ENCODE measurements at regions not wholly inside any gene's neighbourhood (a gene's known extent, or its start where the extent isn't known, plus 50 kb on each side); places are given as distances from the start of the nearest gene placed in this dataset.

DNA sequence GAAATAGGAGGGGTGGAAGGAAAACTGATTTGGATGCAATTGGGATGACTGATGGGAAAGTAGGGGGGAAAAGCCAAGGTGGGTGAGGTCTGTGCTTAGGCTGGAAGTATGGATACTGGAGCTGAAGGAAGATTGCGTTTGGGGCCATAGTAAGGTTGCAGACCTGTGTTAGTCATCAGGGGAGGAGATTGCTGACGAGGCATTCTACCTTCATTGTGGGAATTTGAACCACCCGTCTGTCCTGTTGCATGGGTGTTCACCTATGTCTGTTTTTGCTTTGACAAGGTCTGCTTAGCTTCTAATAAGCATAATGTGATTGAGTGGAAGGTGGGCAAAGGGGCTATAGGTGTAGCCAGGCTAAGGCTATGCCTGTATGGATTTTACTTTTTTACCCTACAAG, 323.8 kb downstream of the BLID start:
- Histone ChIP-seq H3K27me3 (ENCODE audit: insufficient read depth) (no peaks in the 10 kb centered on the region), H3F3A (replicated peaks; ENCODE audit: insufficient read depth) (no peaks in the 10 kb centered on the region), H3K4me3 (ENCODE audit: low read depth in 2 of 2, low read length in 1 of 2) (no peak overlapping the region), H3K27ac (ENCODE audit: low read depth in 2 of 2, low read length in 1 of 2) (no peak overlapping the region), H3K9me2 (no peaks in the 10 kb centered on the region), H3K79me2 (ENCODE audit: insufficient read depth) (no peaks in the 10 kb centered on the region), H3K9ac (no peak overlapping the region), H3K36me3 (replicated peaks in 1 of 2; ENCODE audit: control insufficient read depth in 1 of 2, insufficient read depth in 2 of 2, low read length in 1 of 2) (no peaks in the 10 kb centered on the region), H2AFZ (ENCODE audit: low read depth) (no peak overlapping the region), H3K9me3 (no peaks in the 10 kb centered on the region), H3K4me2 (no peak overlapping the region), H3K4me1 (ENCODE audit: control insufficient read depth in 1 of 2, insufficient read depth in 2 of 2, low read depth in 1 of 2, low read length in 1 of 2) (no peaks in the 10 kb centered on the region; a peak in 1 of 4 replicates), H4K20me1 (ENCODE audit: insufficient read depth) (no peaks in the 10 kb centered on the region)
- WGBS (ENCODE audit: low lambda C conversion rate) = 65% methylated on average over 3 of the region's 3 CpGs
- TF ChIP-seq, protein P1, sequence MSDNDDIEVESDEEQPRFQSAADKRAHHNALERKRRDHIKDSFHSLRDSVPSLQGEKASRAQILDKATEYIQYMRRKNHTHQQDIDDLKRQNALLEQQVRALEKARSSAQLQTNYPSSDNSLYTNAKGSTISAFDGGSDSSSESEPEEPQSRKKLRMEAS (IDR thresholded peaks at IDR 0.05; ENCODE audit: low read depth) = no peak
- TF ChIP-seq JUND (IDR thresholded peaks at IDR 0.05) = no peak
- TF ChIP-seq, protein P2, sequence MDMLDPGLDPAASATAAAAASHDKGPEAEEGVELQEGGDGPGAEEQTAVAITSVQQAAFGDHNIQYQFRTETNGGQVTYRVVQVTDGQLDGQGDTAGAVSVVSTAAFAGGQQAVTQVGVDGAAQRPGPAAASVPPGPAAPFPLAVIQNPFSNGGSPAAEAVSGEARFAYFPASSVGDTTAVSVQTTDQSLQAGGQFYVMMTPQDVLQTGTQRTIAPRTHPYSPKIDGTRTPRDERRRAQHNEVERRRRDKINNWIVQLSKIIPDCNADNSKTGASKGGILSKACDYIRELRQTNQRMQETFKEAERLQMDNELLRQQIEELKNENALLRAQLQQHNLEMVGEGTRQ (IDR thresholded peaks at IDR 0.05; ENCODE audit: borderline replicate concordance, low read depth, low read length) = no peak
- TF ChIP-seq, protein P3, sequence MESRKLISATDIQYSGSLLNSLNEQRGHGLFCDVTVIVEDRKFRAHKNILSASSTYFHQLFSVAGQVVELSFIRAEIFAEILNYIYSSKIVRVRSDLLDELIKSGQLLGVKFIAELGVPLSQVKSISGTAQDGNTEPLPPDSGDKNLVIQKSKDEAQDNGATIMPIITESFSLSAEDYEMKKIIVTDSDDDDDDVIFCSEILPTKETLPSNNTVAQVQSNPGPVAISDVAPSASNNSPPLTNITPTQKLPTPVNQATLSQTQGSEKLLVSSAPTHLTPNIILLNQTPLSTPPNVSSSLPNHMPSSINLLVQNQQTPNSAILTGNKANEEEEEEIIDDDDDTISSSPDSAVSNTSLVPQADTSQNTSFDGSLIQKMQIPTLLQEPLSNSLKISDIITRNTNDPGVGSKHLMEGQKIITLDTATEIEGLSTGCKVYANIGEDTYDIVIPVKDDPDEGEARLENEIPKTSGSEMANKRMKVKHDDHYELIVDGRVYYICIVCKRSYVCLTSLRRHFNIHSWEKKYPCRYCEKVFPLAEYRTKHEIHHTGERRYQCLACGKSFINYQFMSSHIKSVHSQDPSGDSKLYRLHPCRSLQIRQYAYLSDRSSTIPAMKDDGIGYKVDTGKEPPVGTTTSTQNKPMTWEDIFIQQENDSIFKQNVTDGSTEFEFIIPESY (IDR thresholded peaks at IDR 0.05; ENCODE audit: borderline replicate concordance, low read depth) = no peak
- TF ChIP-seq MXI1 (IDR thresholded peaks at IDR 0.05; ENCODE audit: low read depth, low read length) = no peak
- TF ChIP-seq, protein P4, sequence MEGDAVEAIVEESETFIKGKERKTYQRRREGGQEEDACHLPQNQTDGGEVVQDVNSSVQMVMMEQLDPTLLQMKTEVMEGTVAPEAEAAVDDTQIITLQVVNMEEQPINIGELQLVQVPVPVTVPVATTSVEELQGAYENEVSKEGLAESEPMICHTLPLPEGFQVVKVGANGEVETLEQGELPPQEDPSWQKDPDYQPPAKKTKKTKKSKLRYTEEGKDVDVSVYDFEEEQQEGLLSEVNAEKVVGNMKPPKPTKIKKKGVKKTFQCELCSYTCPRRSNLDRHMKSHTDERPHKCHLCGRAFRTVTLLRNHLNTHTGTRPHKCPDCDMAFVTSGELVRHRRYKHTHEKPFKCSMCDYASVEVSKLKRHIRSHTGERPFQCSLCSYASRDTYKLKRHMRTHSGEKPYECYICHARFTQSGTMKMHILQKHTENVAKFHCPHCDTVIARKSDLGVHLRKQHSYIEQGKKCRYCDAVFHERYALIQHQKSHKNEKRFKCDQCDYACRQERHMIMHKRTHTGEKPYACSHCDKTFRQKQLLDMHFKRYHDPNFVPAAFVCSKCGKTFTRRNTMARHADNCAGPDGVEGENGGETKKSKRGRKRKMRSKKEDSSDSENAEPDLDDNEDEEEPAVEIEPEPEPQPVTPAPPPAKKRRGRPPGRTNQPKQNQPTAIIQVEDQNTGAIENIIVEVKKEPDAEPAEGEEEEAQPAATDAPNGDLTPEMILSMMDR (IDR thresholded peaks at IDR 0.05) = no peak
- TF ChIP-seq MEF2A (IDR thresholded peaks at IDR 0.05; ENCODE audit: borderline replicate concordance, low read depth) = no peak
- CTCF ChIA-PET = no interaction called here
- DNase-seq = no peak
- POLR2A ChIA-PET = no interaction called here

DNA sequence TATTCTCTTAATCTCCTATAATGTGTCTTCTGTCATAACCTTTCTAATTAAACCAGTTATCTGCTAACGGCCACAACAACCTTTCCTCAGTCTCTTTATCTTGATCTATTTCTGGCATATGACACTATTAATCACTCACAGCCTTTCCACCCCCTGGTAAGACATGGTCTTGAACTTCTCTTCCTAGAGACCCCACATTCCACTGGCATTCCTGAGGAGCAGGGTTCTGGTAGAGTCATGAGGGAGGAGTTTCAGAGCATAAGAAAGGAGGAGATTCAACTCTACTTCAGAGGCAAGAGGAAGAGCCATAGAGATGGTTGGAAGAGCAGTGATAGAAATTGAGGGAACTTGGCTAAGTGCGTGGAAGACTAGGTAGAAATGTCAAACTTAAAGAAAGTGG, 325.6 kb downstream of the BLID start:
- Histone ChIP-seq H3K36me3 (replicated peaks in 1 of 2; ENCODE audit: control insufficient read depth in 1 of 2, insufficient read depth in 2 of 2, low read length in 1 of 2) (no peaks in the 10 kb centered on the region), H3K4me1 (ENCODE audit: control insufficient read depth in 1 of 2, insufficient read depth in 2 of 2, low read depth in 1 of 2, low read length in 1 of 2) (no peaks in the 10 kb centered on the region; a peak in 1 of 4 replicates), H3K9me2 (no peaks in the 10 kb centered on the region), H3F3A (replicated peaks; ENCODE audit: insufficient read depth) (no peaks in the 10 kb centered on the region), H3K4me2 (no peak overlapping the region), H2AFZ (ENCODE audit: low read depth) (no peak overlapping the region), H3K79me2 (ENCODE audit: insufficient read depth) (no peaks in the 10 kb centered on the region), H4K20me1 (ENCODE audit: insufficient read depth) (no peaks in the 10 kb centered on the region), H3K9me3 (peaks cover 4% of the 10 kb centered on the region; the same call in 1 of the 2 replicates), H3K27ac (ENCODE audit: low read depth in 2 of 2, low read length in 1 of 2) (no peak overlapping the region), H3K4me3 (ENCODE audit: low read depth in 2 of 2, low read length in 1 of 2) (no peak overlapping the region), H3K27me3 (ENCODE audit: insufficient read depth) (no peaks in the 10 kb centered on the region), H3K9ac (no peak overlapping the region)
- CTCF ChIA-PET = no interaction called here
- TF ChIP-seq JUND (IDR thresholded peaks at IDR 0.05) = no peak
- TF ChIP-seq, protein P1 (IDR thresholded peaks at IDR 0.05; ENCODE audit: low read depth) = no peak
- no peak for DNase-seq
- POLR2A ChIA-PET = no interaction called here
- WGBS (ENCODE audit: low lambda C conversion rate) = 60% methylated on average over 2 of the region's 2 CpGs
